GM23338 (cell line): ENCODE measurements at regions not wholly inside any gene's neighbourhood (a gene's known extent, or its start where the extent isn't known, plus 50 kb on each side); places are given as distances from the start of the nearest gene placed in this dataset.

Experiments
- CTCF ChIP-seq, 2 experiments: fragments of 200-600 bp in 1 of 2; sonication (generic) in 1 of 2; conservative IDR thresholded peaks; 2 replicates each; pipeline versions ENCODE4 v1.5.1 to v1.6.1; 2016 to 2017; ENCODE audit warnings: antibody characterized with exemption in 2 of 2, low read depth in 2 of 2, mild to moderate bottlenecking in 2 of 2, moderate library complexity in 1 of 2
- EZH2 ChIP-seq: fragments of 200-600 bp; sonication (generic); IDR thresholded peaks from one replicate; pipeline ENCODE4 v1.8.0; 2017; ENCODE audit warnings: antibody characterized with exemption, mild to moderate bottlenecking, low read depth; ENCODE audit not compliant: unreplicated experiment
- POLR2AphosphoS5 ChIP-seq: IDR thresholded peaks from 2 replicates; pipeline ENCODE4 v1.6.1; 2016; ENCODE audit warnings: antibody characterized with exemption, low read depth

GRCh38 chr5:96250782-96251181, 182.3 kb downstream of the PCSK1 start:
- no peak for TF ChIP-seq POLR2AphosphoS5
- TF ChIP-seq CTCF (conservative IDR thresholded peaks at IDR 0.05; ENCODE audit: low read depth in 2 of 2), result no peak
- no peak for TF ChIP-seq EZH2
